Embryonic facial prominence (tissue), 1 donor: ENCODE measurements at regions not wholly inside any gene's neighbourhood (a gene's known extent, or its start where the extent isn't known, plus 50 kb on each side); places are given as distances from the start of the nearest gene placed in this dataset.

ENCODE experiments used
- DNase-seq: peaks from one replicate; pipeline ENCODE4 v3.0.0-alpha.2; 2016; ENCODE audit errors: extremely low spot score

DNA sequence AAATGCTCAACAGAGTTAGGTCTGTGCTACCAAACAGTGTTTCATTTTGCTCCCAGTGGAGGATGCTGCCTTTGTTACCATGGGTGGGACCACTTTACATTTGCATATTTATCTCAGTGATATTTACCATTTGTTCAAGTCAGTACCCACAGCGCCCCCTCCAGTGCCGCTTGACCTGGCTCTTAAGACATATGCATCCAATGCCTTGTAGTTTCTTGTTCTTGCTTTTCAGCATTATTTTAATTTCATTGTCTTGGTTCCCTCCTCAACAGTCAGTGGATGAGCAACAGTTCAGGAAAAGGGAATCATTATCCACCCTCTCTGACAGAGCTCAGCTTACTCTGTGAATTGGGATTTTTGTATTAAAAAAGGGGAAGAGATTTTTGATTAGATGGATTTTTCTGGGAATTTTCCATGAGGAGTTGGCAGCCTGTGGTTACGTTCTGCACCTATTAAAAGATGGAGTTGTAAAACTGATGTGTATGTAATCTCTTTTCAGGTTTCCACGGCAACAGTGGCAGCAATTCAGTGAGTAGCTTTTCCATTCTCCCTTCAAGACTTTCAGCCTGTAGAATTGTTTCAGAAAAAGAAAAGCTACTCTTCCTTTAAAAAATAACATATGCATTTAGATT is 240.5 kb upstream of the DAAM1 start:
- peak; percentile 60 for DNase-seq

GRCh38 chr14:58950555-58950954 is 237.9 kb upstream of the DAAM1 start:
- no peak for DNase-seq

DNA sequence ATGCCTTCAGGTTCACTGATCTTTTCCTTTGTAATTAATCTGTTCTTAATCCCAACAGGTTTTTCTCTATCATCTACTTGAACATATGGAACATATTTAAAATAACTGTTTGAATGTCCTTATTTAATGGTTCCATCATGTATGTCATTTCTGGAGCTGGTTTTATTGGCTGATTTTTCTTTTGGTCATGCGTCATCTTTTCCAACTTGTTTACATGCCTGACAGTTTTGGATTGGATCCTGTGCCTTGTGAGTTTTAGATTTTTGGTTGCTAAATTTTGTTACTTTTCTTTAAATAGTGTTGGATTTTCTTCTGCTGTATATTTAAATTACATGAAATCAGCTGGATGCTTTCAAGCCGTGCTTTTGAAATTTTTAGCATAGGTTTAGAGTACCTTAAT is 237.3 kb upstream of the DAAM1 start:
- DNase-seq = no peak

- DNase-seq = no peak
Measured at GRCh38 chr14:58954052-58954451, 234.4 kb upstream of the DAAM1 start.

GRCh38 chr14:58954901-58955861 is 233.3 kb upstream of the DAAM1 start:
- DNase-seq = peak; percentile 12

- no peak for DNase-seq
Measured at GRCh38 chr14:58961045-58961731, 227.3 kb upstream of the DAAM1 start.

DNA sequence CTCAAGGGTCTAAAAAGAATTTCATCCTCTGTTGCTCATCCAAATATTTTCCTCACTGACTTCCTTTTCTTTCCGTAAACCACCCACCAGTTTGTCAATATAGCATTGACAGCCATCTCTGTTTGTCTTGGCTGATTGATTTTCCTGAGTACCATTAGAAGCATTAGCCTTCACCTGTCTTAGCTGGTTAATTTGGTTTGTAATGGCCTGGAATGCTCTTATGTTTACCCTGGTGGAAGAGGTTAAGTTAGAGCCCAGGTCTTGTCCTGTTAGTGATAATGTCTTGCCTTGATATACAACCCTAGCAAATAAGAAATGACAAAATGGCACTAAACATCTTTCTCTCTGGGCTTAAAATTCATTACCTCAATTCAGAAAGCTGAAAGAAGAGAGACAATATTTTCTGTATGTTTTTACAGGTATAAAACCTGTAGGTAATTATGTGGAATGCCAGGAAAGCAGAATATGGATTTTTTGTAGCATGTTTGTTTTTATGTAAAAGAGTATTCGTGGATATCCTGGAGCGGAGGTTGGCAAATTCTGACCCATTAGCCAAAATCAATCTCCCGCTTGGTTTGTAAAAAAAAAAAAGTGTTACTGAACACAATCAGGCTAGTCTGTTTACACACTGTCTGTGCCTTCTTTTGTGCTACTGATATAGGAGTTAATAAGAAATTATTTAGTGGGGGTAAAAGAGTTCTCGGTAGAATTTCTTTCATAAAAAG is 224.4 kb upstream of the DAAM1 start:
- no peak for DNase-seq

DNA sequence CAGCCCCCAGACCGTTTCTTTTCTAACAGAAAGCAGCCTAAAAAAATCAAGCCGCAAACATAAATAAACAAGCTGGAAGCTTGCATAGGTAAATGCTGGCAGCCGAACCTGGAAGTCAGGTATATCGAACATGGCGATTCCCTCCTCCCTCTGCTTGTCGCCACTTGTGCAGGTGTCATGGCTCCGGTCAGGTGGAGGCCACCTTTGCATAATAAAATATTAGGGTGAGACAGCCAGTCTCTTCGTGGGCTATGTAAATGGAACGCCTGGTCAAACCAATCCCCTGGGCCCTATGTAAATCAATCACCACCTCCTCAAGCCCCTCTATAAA is 223.9 kb upstream of the DAAM1 start:
- DNase-seq = no peak

DNA sequence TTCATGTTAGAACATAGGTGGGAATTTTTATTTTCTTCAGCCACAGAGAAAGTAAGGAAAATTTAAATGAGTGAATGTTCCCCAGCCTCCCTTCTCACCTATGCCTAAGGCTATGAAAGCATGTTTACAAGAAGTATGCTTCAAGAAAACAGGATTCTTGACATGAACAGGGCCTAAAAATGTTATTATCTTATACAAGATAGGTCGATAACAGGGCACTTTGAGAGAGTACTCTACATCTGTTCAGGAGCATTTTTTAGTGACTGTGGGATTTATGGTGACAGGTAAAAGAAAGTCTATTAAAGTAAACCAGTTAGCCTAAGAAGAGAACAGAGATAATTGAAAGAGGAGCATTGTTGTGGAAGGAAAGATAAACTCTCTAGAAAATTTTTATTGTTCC is 222.9 kb upstream of the DAAM1 start:
- no peak for DNase-seq

GRCh38 chr14:58966997-58967396 is 221.5 kb upstream of the DAAM1 start:
- DNase-seq = no peak

DNA sequence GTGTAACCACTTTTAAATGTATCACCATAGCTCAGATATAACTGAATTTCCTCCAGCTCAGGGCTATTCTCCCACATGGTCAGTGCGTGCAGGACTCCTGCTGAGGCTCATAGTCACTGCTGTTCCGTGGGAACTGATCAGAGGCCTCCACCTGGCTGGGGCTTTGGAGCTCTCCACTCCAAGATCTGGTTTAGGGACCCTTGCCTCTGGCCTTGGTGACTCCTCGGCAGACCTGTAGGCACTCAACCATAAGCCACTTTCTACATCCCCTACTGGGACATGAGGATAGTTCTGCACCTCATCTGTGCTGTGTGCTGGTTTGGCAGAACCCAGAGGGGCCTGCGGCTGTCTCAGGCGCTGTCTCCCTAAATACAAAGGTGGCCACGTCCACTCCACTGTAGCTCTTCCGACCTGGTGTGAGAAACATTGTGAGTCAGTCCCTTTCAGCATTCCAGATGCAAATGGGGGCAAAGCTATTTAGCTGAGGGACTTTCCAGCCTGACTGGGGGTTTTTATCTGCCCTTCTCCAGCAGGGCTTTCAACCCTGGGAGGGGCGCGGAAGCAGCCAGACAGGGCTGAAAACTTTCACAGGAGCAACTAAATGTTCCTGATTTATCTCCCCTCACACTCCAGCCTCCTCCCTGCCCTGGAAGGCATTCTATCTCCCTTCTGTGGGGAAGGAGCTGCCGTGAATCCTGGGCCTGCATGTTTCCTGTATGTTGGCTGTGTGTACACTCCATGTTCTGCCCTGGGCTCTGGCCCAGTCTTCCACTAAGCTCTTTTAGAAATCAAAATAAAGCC is 218.3 kb upstream of the DAAM1 start:
- no peak for DNase-seq

DNA sequence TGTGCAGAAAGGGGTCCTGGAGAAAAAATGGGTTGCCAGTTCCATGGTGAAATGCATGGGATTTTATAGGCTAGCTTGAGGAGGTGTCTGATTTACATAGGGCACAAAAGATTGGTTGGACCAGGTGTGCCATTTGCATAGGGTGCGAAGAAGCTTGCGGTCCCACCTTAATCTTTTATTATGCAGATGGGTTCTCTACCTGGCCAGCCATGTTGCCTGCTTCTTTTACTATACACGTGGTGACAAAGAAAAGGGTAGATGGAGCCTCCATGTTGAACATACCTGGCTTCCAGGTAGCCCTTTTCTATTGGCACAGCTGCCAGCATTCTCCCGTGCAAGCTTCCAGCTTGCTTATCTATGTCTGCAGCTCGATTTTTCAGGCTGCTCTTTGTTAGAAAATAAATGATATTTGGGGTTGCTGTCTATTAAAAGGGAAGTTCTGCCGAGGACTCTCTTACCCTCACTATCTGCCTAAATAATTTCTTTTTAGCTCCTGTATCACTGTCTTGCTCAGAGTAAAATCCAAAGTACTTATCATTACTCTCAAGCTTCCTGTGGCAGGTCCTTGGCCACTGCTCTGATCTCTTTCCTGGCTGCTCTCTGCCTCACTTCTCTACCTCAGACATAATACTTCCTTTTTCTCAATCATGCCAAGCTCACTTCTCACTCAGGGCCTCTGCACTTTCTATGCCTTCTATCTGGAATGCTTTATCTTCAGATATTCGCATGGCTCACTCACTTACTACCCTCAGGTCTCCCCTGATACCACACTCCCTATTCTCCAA is 216.0 kb upstream of the DAAM1 start:
- no peak for DNase-seq

- no peak for DNase-seq
Measured at GRCh38 chr14:58977366-58977765, 211.1 kb upstream of the DAAM1 start.

DNA sequence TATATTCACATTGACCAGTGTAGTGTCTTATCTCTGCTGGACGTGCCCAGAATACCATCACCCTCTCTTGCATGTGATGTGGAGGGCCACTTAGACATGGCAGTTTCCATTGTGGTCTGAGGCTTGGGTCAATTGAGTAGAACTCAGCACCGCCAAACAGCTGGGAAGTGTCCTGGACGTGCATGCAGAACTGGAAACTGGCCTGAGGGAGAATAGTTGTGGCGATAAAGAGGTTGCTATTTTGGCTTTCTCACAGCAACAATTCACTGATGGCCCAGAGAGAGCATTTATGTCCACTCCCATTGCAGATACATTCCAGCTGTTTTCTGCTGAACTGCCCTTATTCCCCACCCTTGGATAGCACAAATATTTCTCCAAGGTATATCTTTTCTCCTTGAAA is 210.1 kb upstream of the DAAM1 start:
- DNase-seq = no peak

GRCh38 chr14:58979325-58979724 is 209.1 kb upstream of the DAAM1 start:
- no peak for DNase-seq

GRCh38 chr14:58981840-58982239 is 206.6 kb upstream of the DAAM1 start:
- no peak for DNase-seq

GRCh38 chr14:58985786-58986185 is 202.7 kb upstream of the DAAM1 start:
- no peak for DNase-seq

DNA sequence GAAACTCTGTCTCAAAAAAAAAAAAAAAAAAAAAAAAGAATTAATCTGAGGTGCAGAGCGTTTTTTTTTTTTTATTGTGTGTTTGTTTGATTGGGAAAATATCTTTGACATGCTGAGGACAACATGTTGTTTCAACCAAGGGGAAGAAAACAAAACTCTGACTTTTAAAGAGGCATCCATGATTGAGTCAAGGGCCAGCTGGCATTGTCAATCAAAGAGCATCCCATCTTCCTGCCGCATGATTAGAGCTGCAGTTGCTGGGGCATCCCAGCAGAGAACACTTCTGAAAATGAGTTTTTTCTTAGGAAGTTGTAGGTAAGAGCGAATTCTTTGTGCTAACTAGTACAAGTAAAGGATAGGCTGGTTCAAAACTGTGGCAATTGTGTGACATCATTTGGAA is 200.9 kb upstream of the DAAM1 start:
- no peak for DNase-seq

GRCh38 chr14:58992935-58993334 is 195.5 kb upstream of the DAAM1 start:
- DNase-seq = no peak

- DNase-seq = no peak
Measured at GRCh38 chr14:58994130-58994529, 194.3 kb upstream of the DAAM1 start.
